WTC11 (cell line): ENCODE measurements at regions not wholly inside any gene's neighbourhood (a gene's known extent, or its start where the extent isn't known, plus 50 kb on each side); places are given as distances from the start of the nearest gene placed in this dataset.

ENCODE experiments used
- ATAC-seq: fragments of 200-7000 bp; cut with Tn5 transposase; 2 replicates; pipeline ENCODE4 v1.10.0; 2021; ENCODE audit warnings: mild to moderate bottlenecking, moderate library complexity
- CTCF ChIA-PET: fragments of 300-600 bp; sonication (Branson Sonifier 250); formaldehyde crosslinking; loops from one replicate; lab custom pipeline; 2021; ENCODE audit warnings: antibody characterized with exemption; lab: Charles Lee
- POLR2A ChIA-PET: fragments of 350-600 bp; sonication (Branson Sonifier 250); formaldehyde crosslinking; loops from one replicate; lab custom pipeline; 2021; ENCODE audit warnings: antibody characterized with exemption; lab: Charles Lee
- DNase-seq: peaks from one replicate; pipeline ENCODE4 v3.0.0; 2021; ENCODE audit warnings: low spot score
- H3K27ac Mint-ChIP-seq: 2 replicates; pipeline ENCODE4 v1.8.0; 2021; ENCODE audit warnings: mixed read lengths
- H3K27me3 Mint-ChIP-seq: 2 replicates; pipeline ENCODE4 v1.8.0; 2021; ENCODE audit warnings: low read depth, mild to moderate bottlenecking, moderate library complexity, mixed read lengths
- H3K36me3 Mint-ChIP-seq: 2 replicates; pipeline ENCODE4 v1.8.0; 2021; ENCODE audit warnings: mixed read lengths
- H3K4me1 Mint-ChIP-seq: 2 replicates; pipeline ENCODE4 v1.8.0; 2022; ENCODE audit warnings: mixed read lengths
- H3K4me3 Mint-ChIP-seq: 2 replicates; pipeline ENCODE4 v1.8.0; 2021; ENCODE audit warnings: mild to moderate bottlenecking, moderate library complexity, mixed read lengths
- H3K9me3 Mint-ChIP-seq: 2 replicates; pipeline ENCODE4 v1.8.0; 2021; ENCODE audit warnings: mixed read lengths
- ATF3 ChIP-seq: sonication (generic); formaldehyde crosslinking; conservative IDR thresholded peaks from 2 replicates; pipeline ENCODE4 v1.8.1; 2022; ENCODE audit warnings: mild to moderate bottlenecking, missing genetic modification reagents
- CBFB ChIP-seq: sonication (generic); formaldehyde crosslinking; IDR thresholded peaks from 2 replicates; pipeline ENCODE4 v1.8.1; 2022; ENCODE audit warnings: mild to moderate bottlenecking, low read depth, missing genetic modification reagents
- ESRRA ChIP-seq: sonication (generic); formaldehyde crosslinking; IDR thresholded peaks from 2 replicates; pipeline ENCODE4 v1.8.1; 2022; ENCODE audit warnings: mild to moderate bottlenecking, missing genetic modification reagents, borderline replicate concordance
- HMGA2 ChIP-seq: fragments of 250-450 bp; sonication (Bioruptor Pico); IDR thresholded peaks from 2 replicates; pipeline ENCODE4 v1.4.0; 2021; ENCODE audit warnings: mild to moderate bottlenecking, moderate library complexity
- JAZF1 ChIP-seq: fragments of 250-450 bp; sonication (Bioruptor Pico); IDR thresholded peaks from 2 replicates; pipeline ENCODE4 v1.9.0; 2021; ENCODE audit warnings: moderate library complexity, mild to moderate bottlenecking, inconsistent platforms
- MXD4 ChIP-seq: fragments of 250-450 bp; sonication (Bioruptor Pico); IDR thresholded peaks from 2 replicates; pipeline ENCODE4 v1.8.0; 2021; ENCODE audit warnings: mild to moderate bottlenecking, moderate library complexity, borderline replicate concordance
- NR2C2 ChIP-seq: sonication (generic); formaldehyde crosslinking; IDR thresholded peaks from 2 replicates; pipeline ENCODE4 v1.8.0; 2022; ENCODE audit warnings: mild to moderate bottlenecking, missing genetic modification reagents
- OVOL2 ChIP-seq: fragments of 250-450 bp; sonication (Bioruptor Pico); IDR thresholded peaks from 2 replicates; pipeline ENCODE4 v1.9.0; 2021; ENCODE audit warnings: mild to moderate bottlenecking, borderline replicate concordance
- RORB ChIP-seq: fragments of 250-450 bp; sonication (Bioruptor Pico); IDR thresholded peaks from 2 replicates; pipeline ENCODE4 v1.9.0; 2021; ENCODE audit warnings: mild to moderate bottlenecking
- SP1 ChIP-seq: sonication (generic); formaldehyde crosslinking; conservative IDR thresholded peaks from 2 replicates; pipeline ENCODE4 v1.8.1; 2022; ENCODE audit warnings: missing genetic modification reagents
- TEAD4 ChIP-seq: sonication (generic); formaldehyde crosslinking; IDR thresholded peaks from 2 replicates; pipeline ENCODE4 v1.8.0; 2022; ENCODE audit warnings: mild to moderate bottlenecking, missing genetic modification reagents
- ZBTB21 ChIP-seq: sonication (generic); formaldehyde crosslinking; IDR thresholded peaks from 2 replicates; pipeline ENCODE4 v1.8.1; 2023; ENCODE audit warnings: mild to moderate bottlenecking, missing genetic modification reagents, borderline replicate concordance
- ZBTB43 ChIP-seq: sonication (generic); formaldehyde crosslinking; IDR thresholded peaks from 2 replicates; pipeline ENCODE4 v1.8.1; 2023; ENCODE audit warnings: mild to moderate bottlenecking, missing genetic modification reagents
- ZNF219 ChIP-seq: sonication (generic); formaldehyde crosslinking; IDR thresholded peaks from 2 replicates; pipeline ENCODE4 v1.8.0; 2023; ENCODE audit warnings: missing genetic modification reagents, mild to moderate bottlenecking, borderline replicate concordance
- ZNF532 ChIP-seq: fragments of 250-450 bp; sonication (Bioruptor Pico); IDR thresholded peaks from 2 replicates; pipeline ENCODE4 v1.9.0; 2021; ENCODE audit warnings: mild to moderate bottlenecking, borderline replicate concordance
- TF ChIP-seq, protein P1 (sequence below): fragments of 250-450 bp; sonication (Bioruptor Pico); IDR thresholded peaks from 2 replicates; pipeline ENCODE4 v1.9.0; 2021; ENCODE audit warnings: mild to moderate bottlenecking
- TF ChIP-seq, protein P2 (sequence below): fragments of 250-450 bp; sonication (Bioruptor Pico); IDR thresholded peaks from 2 replicates; pipeline ENCODE4 v1.9.0; 2021; ENCODE audit warnings: mild to moderate bottlenecking
- TF ChIP-seq, protein P3 (sequence below): sonication (generic); formaldehyde crosslinking; IDR thresholded peaks from 2 replicates; pipeline ENCODE4 v1.8.1; 2023; ENCODE audit warnings: mild to moderate bottlenecking, missing genetic modification reagents, moderate library complexity

- no peak for TF ChIP-seq SP1 (CRISPR knock-in tag)
These were observed 705.9 kb downstream of the CCDC85A start (continued) for GRCh38 chr2:56889738-56890137.

DNA sequence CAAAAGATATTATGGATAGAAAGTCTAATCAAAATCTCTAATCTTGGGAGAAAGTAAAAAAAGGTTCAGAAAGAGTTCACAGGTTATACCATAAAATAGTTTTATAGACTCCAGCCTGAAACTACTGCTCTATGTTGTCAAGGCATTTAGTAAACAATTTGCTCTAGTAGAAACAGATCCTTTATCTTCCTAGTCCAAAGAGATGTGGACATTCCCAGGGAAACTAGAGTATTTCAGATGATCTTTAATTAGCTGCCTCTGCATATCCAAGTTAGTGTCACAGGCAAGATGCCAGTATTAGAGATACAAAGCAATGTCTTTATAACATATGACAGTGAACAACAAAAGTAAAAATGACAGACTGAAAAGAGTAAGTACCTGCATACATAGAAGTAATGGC lies 708.6 kb downstream of the CCDC85A start:
- Mint-ChIP-seq H3K27me3 (no peaks in the 10 kb centered on the region), H3K4me1 (no peaks in the 10 kb centered on the region), H3K27ac (no peak overlapping the region), H3K4me3 (no peak overlapping the region)
- CTCF ChIA-PET, result no interaction called here
- no peak for DNase-seq
- no peak for TF ChIP-seq OVOL2 (CRISPR knock-in tag)
- TF ChIP-seq, protein P1, sequence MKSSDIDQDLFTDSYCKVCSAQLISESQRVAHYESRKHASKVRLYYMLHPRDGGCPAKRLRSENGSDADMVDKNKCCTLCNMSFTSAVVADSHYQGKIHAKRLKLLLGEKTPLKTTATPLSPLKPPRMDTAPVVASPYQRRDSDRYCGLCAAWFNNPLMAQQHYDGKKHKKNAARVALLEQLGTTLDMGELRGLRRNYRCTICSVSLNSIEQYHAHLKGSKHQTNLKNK (CRISPR knock-in tag), result no peak
- no peak for TF ChIP-seq NR2C2 (CRISPR knock-in tag)
- no peak for TF ChIP-seq HMGA2 (CRISPR knock-in tag)
- TF ChIP-seq, protein P2, sequence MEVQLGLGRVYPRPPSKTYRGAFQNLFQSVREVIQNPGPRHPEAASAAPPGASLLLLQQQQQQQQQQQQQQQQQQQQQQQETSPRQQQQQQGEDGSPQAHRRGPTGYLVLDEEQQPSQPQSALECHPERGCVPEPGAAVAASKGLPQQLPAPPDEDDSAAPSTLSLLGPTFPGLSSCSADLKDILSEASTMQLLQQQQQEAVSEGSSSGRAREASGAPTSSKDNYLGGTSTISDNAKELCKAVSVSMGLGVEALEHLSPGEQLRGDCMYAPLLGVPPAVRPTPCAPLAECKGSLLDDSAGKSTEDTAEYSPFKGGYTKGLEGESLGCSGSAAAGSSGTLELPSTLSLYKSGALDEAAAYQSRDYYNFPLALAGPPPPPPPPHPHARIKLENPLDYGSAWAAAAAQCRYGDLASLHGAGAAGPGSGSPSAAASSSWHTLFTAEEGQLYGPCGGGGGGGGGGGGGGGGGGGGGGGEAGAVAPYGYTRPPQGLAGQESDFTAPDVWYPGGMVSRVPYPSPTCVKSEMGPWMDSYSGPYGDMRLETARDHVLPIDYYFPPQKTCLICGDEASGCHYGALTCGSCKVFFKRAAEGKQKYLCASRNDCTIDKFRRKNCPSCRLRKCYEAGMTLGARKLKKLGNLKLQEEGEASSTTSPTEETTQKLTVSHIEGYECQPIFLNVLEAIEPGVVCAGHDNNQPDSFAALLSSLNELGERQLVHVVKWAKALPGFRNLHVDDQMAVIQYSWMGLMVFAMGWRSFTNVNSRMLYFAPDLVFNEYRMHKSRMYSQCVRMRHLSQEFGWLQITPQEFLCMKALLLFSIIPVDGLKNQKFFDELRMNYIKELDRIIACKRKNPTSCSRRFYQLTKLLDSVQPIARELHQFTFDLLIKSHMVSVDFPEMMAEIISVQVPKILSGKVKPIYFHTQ (CRISPR knock-in tag), result no peak
- TF ChIP-seq ZNF532 (CRISPR knock-in tag), result no peak
- TF ChIP-seq, all 79 proteins: peak for 0
- H3K9me3 Mint-ChIP-seq, result peaks cover 5% of the 10 kb centered on the region
- POLR2A ChIA-PET, result no interaction called here
- H3K36me3 Mint-ChIP-seq, result no peaks in the 10 kb centered on the region
- ATAC-seq, result no peak

- POLR2A ChIA-PET, result no interaction called here
- Mint-ChIP-seq H3K36me3 (no peaks in the 10 kb centered on the region), H3K27me3 (no peaks in the 10 kb centered on the region), H3K27ac (no peak overlapping the region), H3K4me3 (no peak overlapping the region), H3K4me1 (no peaks in the 10 kb centered on the region), H3K9me3 (no peaks in the 10 kb centered on the region; the same call in 1 of the 2 replicates)
- DNase-seq (no peak), ATAC-seq (no peak)
- CTCF ChIA-PET, result no interaction called here
- TF ChIP-seq TEAD4 (CRISPR knock-in tag) (no peak), HMGA2 (CRISPR knock-in tag) (no peak), JAZF1 (no peak), ZNF219 (CRISPR knock-in tag) (no peak), RORB (CRISPR knock-in tag) (no peak), ATF3 (CRISPR knock-in tag) (no peak), ZBTB43 (CRISPR knock-in tag) (no peak), MXD4 (CRISPR knock-in tag) (no peak), CBFB (CRISPR knock-in tag) (no peak), SP1 (CRISPR knock-in tag) (no peak), ESRRA (CRISPR knock-in tag) (no peak), ZBTB21 (CRISPR knock-in tag) (no peak)
- TF ChIP-seq, protein P2 (CRISPR knock-in tag), result no peak
- TF ChIP-seq, protein P3, sequence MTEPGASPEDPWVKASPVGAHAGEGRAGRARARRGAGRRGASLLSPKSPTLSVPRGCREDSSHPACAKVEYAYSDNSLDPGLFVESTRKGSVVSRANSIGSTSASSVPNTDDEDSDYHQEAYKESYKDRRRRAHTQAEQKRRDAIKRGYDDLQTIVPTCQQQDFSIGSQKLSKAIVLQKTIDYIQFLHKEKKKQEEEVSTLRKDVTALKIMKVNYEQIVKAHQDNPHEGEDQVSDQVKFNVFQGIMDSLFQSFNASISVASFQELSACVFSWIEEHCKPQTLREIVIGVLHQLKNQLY, result no peak
These were observed 715.2 kb downstream of the CCDC85A start for GRCh38 chr2:56898986-56899385.
